NAMALWA (cell line): ENCODE measurements at regions not wholly inside any gene's neighbourhood (a gene's known extent, or its start where the extent isn't known, plus 50 kb on each side); places are given as distances from the start of the nearest gene placed in this dataset.
"Not testable (repeated sequence)": the region's sequence is repeated elsewhere in the genome, so short reads cannot be mapped to it uniquely, and the experiment has no call there.

Source experiments
- DNase-seq: peaks from one replicate; pipeline ENCODE4 v3.0.0-alpha.2; 2015; ENCODE audit warnings: low spot score

GRCh38 chr2:211144078-211144477 is 587.7 kb downstream of the CPS1 start:
- DNase-seq, result no peak

GRCh38 chr2:211144974-211145665 is 588.7 kb downstream of the CPS1 start:
- DNase-seq, result no peak

- DNase-seq, result no peak
Measured at GRCh38 chr2:211149731-211150130, 593.3 kb downstream of the CPS1 start.

- no peak for DNase-seq
Measured at GRCh38 chr2:211157211-211157610, 600.8 kb downstream of the CPS1 start.

- peak; percentile 78 for DNase-seq
Measured at GRCh38 chr2:211157856-211158463, 601.6 kb downstream of the CPS1 start.

- no peak for DNase-seq
Measured at GRCh38 chr2:211159972-211160371, 603.6 kb downstream of the CPS1 start.

GRCh38 chr2:211161236-211161635 is 604.8 kb downstream of the CPS1 start:
- DNase-seq, result no peak

GRCh38 chr2:211162911-211163310 is 606.5 kb downstream of the CPS1 start:
- no peak for DNase-seq

- no peak for DNase-seq
Measured at GRCh38 chr2:211170843-211171242, 614.4 kb downstream of the CPS1 start.

GRCh38 chr2:211174021-211174420 is 617.6 kb downstream of the CPS1 start:
- DNase-seq, result no peak

- no peak for DNase-seq
Measured at GRCh38 chr2:211174631-211175030, 618.2 kb downstream of the CPS1 start.

GRCh38 chr2:211175956-211176355 is 619.6 kb downstream of the CPS1 start:
- no peak for DNase-seq

GRCh38 chr2:211176514-211177141 is 620.2 kb downstream of the CPS1 start:
- no peak for DNase-seq

GRCh38 chr2:211181626-211182025 is 625.2 kb downstream of the CPS1 start:
- DNase-seq, result no peak

- no peak for DNase-seq
Measured at GRCh38 chr2:211187602-211188001, 631.2 kb downstream of the CPS1 start.

- no peak for DNase-seq
Measured at GRCh38 chr2:211203986-211204385, 647.6 kb downstream of the CPS1 start.

- DNase-seq, result no peak
Measured at GRCh38 chr2:211204456-211204855, 648.1 kb downstream of the CPS1 start.

GRCh38 chr2:211204902-211205301 is 648.5 kb downstream of the CPS1 start:
- no peak for DNase-seq

- DNase-seq, result no peak
Measured at GRCh38 chr2:211205358-211205757, 649.0 kb downstream of the CPS1 start.

- DNase-seq, result no peak
Measured at GRCh38 chr2:211205836-211206235, 649.4 kb downstream of the CPS1 start.

- DNase-seq, result peak; percentile 15
Measured at GRCh38 chr2:211216221-211216620, 659.8 kb downstream of the CPS1 start.

- not testable (repeated sequence) for DNase-seq
Measured at GRCh38 chr2:211219548-211219947, 663.1 kb downstream of the CPS1 start.

GRCh38 chr2:211225784-211226183 is 669.4 kb downstream of the CPS1 start:
- DNase-seq, result no peak
